ENCODE measurements at regions not wholly inside any gene's neighbourhood (a gene's known extent, or its start where the extent isn't known, plus 50 kb on each side); places are given as distances from the start of the nearest gene placed in this dataset.

DNA sequence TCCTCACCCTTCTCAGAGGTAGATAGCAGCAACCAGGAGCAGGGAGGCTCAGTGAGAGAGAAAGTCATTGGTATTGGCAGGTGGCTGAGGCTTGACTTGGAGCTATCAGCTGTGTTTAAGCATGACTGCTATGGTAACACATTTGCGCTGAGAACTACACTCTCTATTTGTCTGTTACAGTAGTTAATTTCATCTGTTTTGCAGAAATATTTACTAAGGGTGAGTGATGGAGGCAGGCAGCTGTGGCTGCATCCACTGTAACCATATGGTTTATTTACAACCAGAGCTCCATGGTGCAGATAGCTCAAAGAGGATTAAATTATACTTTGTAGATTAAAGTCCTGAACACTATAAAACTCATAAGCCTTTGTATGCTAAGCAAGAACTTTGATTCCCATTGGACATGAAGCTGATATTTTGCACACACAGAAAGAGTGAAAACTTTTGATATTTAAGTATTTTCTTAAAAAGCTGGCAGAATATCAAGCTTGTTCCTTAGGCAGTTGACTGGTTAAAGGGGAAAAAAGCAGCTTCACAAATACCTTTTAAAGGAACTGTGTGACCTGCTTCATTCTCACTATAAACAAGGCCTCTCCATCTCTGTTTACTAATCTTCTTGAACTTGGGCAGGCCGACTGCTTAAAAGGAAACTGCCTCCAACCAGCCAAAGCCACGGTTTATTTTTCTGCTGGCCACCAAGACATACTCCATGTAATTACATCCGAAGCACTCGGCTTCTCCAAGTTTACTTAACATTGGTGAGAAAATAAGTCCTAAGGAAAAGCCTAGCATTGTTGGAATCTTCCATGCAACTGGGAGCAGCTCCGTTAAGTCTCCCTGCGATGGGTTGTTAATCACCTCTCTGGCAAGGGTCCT is 299.8 kb upstream of the ZFHX3 start:
- ChIA-PET POLR2A (no interaction called here), CTCF (interaction anchor here (1.3 kb wide), 1 partner anchor 31 kb away, joined by 3 read pairs; no protein-coding TSS in a partner anchor)
- Mint-ChIP-seq H3K9me3 (no peaks in the 10 kb centered on the region), H3K4me3 (no peak overlapping the region), H3K4me1 (ENCODE audit: low read depth) (no peaks in the 10 kb centered on the region), H3K27me3 (no peaks in the 10 kb centered on the region), H3K27ac (no peak overlapping the region), H3K36me3 (ENCODE audit: low read depth) (no peaks in the 10 kb centered on the region)
- TF ChIP-seq, protein P1, sequence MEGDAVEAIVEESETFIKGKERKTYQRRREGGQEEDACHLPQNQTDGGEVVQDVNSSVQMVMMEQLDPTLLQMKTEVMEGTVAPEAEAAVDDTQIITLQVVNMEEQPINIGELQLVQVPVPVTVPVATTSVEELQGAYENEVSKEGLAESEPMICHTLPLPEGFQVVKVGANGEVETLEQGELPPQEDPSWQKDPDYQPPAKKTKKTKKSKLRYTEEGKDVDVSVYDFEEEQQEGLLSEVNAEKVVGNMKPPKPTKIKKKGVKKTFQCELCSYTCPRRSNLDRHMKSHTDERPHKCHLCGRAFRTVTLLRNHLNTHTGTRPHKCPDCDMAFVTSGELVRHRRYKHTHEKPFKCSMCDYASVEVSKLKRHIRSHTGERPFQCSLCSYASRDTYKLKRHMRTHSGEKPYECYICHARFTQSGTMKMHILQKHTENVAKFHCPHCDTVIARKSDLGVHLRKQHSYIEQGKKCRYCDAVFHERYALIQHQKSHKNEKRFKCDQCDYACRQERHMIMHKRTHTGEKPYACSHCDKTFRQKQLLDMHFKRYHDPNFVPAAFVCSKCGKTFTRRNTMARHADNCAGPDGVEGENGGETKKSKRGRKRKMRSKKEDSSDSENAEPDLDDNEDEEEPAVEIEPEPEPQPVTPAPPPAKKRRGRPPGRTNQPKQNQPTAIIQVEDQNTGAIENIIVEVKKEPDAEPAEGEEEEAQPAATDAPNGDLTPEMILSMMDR (IDR thresholded peaks at IDR 0.05), result no peak
- DNase-seq (no peak), ATAC-seq (no peak)
- intact Hi-C loops (cut with micrococcal nuclease), result no loop called here

DNA sequence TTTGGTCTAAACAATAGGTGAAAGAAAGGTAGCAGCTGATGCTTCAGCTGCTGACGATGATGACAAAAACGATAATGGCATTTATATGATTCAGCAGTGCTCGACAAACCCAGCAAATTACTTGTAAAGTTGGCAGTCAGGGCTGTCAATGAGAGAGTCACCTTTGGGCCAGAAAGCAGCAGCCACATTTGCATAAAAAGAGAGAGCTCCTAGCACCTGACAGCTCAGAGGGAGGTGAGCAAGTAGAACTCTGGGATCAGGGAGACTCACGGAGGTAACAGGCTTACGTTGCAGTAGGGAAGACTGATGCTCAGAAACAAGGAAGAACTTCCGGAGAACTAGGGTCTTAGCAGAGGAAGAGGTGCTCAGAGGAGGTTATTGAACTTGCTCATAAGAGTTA is 291.9 kb upstream of the ZFHX3 start:
- TF ChIP-seq, protein P1 (IDR thresholded peaks at IDR 0.05), result no peak
- ChIA-PET POLR2A (no interaction called here), CTCF (no interaction called here)
- no peak for DNase-seq
- no peaks in the 10 kb centered on the region for H3K4me1 Mint-ChIP-seq (ENCODE audit: low read depth)
- H3K27me3 Mint-ChIP-seq, result no peaks in the 10 kb centered on the region
- intact Hi-C loops (cut with micrococcal nuclease), result no loop called here
- ATAC-seq, result no peak
- no peaks in the 10 kb centered on the region for H3K9me3 Mint-ChIP-seq
- H3K36me3 Mint-ChIP-seq (ENCODE audit: low read depth), result no peaks in the 10 kb centered on the region
- H3K27ac Mint-ChIP-seq, result no peak overlapping the region
- no peak overlapping the region for H3K4me3 Mint-ChIP-seq

DNA sequence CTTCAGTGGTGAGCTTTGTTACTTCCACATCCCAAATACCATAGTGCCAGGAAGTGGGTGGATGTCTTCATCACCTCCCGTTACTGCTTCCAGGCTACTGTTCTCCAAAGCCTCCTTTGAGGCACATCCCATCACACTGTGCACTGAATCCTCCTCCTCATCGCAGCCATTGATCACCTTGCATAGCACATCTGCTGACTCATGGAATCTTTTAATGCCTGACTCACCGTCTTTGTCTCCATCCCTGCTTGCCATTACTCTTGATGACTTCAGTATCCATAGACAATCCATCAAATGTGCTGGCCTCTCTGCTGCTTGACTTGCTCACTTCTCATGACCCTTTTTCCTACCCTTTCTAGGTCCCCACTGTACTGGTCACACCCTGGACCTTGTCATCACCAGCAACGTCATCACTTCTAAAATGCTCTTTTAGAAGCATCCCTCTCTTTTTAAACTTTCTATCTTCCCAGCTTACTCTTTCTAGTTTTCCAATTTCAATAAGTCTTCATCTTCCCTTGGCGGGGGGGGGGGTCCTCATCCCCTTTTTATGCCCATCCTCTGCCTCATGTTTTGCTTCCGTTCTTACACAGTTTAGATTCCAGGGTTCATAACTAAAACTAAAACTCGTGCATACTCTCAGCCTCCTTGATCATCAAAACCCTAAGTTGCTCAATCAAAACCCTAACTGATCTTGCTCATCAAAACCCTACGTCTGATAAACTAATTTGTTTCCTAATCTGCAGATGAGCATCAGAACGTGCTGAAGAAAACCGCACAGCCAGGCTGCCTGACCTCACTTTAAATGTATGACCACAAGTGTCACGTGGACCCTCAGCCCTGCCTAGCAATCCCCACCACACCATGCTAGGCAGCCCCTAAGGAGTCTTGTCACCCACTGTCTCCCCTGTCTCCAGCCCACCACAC is 289.7 kb upstream of the ZFHX3 start:
- Mint-ChIP-seq H3K4me1 (ENCODE audit: low read depth) (no peaks in the 10 kb centered on the region), H3K27me3 (no peaks in the 10 kb centered on the region), H3K4me3 (no peak overlapping the region), H3K27ac (no peak overlapping the region), H3K36me3 (ENCODE audit: low read depth) (no peaks in the 10 kb centered on the region), H3K9me3 (no peaks in the 10 kb centered on the region)
- ATAC-seq (no peak), DNase-seq (no peak)
- ChIA-PET CTCF (no interaction called here), POLR2A (interaction anchor here (0.6 kb wide), 1 partner anchor 14 kb away, joined by 3 read pairs; no protein-coding TSS in a partner anchor)
- TF ChIP-seq, protein P1 (IDR thresholded peaks at IDR 0.05), result no peak
- intact Hi-C loops (cut with micrococcal nuclease), result no loop called here

DNA sequence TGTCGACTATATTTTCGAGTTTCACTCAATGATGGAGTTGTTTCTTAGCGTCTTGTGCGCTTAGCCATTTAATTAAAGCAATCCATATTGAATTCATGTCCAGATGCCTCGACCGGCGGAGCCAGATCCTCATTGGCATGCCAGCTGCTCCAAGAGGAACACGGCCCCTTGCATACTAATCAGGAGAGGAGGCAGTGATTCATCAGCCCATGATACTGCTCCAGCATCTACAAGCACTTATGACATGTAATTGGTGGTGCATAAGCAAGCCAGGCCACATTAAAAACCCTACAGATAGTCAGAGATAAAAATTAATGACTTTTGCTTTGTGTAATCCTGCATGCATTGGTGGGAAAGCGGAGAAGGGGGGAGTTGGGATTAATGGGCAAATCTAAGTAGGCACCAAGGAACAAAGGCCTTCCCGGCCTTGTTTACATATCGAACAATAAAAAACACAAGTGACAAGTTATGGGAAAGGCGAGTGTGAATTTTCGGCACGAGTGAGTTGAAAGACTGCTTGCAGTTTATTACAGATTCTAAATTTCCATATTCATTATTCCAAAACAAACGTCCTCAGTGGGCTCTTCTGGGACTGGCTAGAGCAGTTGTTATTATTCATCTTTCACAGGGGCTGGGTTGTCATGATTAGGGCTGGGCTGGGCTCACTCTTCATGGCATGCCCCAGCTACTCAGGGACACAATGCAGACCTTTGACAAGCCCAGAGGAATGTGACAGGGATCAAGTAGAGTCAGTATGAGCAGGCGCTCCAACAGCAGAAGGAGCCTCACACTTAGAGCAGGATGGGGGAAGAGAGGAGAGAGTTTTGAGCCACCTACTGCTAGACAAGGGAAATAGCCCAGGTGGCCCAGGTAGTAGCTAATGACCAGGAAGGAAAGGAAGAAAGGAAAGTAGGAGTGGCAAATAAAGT is 281.7 kb upstream of the ZFHX3 start:
- Mint-ChIP-seq H3K27ac (no peak overlapping the region), H3K4me3 (no peak overlapping the region), H3K9me3 (peaks cover 1% of the 10 kb centered on the region), H3K27me3 (no peaks in the 10 kb centered on the region), H3K4me1 (ENCODE audit: low read depth) (no peaks in the 10 kb centered on the region), H3K36me3 (ENCODE audit: low read depth) (no peaks in the 10 kb centered on the region)
- TF ChIP-seq, protein P1 (IDR thresholded peaks at IDR 0.05), result no peak
- no peak for DNase-seq
- CTCF ChIA-PET, result no interaction called here
- POLR2A ChIA-PET, result no interaction called here
- no peak for ATAC-seq
- intact Hi-C loops (cut with micrococcal nuclease), result no loop called here
